SK-N-SH treated with all-trans-retinoic acid at 6 μM for 48 hours (cell line): ENCODE measurements at regions not wholly inside any gene's neighbourhood (a gene's known extent, or its start where the extent isn't known, plus 50 kb on each side); places are given as distances from the start of the nearest gene placed in this dataset.

Source experiments
- ATAC-seq: fragments of 200-7000 bp; cut with Tn5 transposase; 3 replicates; pipeline ENCODE4 v1.9.1; 2020; ENCODE audit warnings: mild to moderate bottlenecking, moderate library complexity
- ARNTL ChIP-seq: fragments of 450-650 bp; formaldehyde crosslinking; IDR thresholded peaks from 2 replicates; pipeline ENCODE4 v1.5.0; 2020; ENCODE audit warnings: low read depth, mild to moderate bottlenecking, moderate library complexity, borderline replicate concordance
- BACH2 ChIP-seq: fragments of 250-450 bp; sonication (Bioruptor Pico); IDR thresholded peaks from 2 replicates; pipeline ENCODE4 v1.9.0; 2021; ENCODE audit warnings: mild to moderate bottlenecking, borderline replicate concordance
- ESRRG ChIP-seq: fragments of 250-450 bp; sonication (Bioruptor Pico); IDR thresholded peaks from 2 replicates; pipeline ENCODE4 v1.6.1; 2021; ENCODE audit warnings: mild to moderate bottlenecking
- GLIS3 ChIP-seq: fragments of 250-450 bp; sonication (Bioruptor Pico); IDR thresholded peaks from 2 replicates; pipeline ENCODE4 v1.5.0; 2020; ENCODE audit warnings: mild to moderate bottlenecking, moderate library complexity
- ISL1 ChIP-seq: fragments of 250-450 bp; sonication (Bioruptor Pico); IDR thresholded peaks from 2 replicates; pipeline ENCODE4 v2.1.2; 2022; ENCODE audit warnings: mild to moderate bottlenecking, moderate library complexity
- OSR1 ChIP-seq: fragments of 250-450 bp; sonication (Bioruptor Pico); IDR thresholded peaks from 2 replicates; pipeline ENCODE4 v1.8.0; 2022; ENCODE audit warnings: moderate library complexity, mild to moderate bottlenecking, inconsistent platforms
- PPARA ChIP-seq: fragments of 250-450 bp; sonication (Bioruptor Pico); IDR thresholded peaks from 2 replicates; pipeline ENCODE4 v1.5.0; 2020; ENCODE audit warnings: mild to moderate bottlenecking, borderline replicate concordance
- RARB ChIP-seq: fragments of 250-450 bp; sonication (Bioruptor Pico); IDR thresholded peaks from 2 replicates; pipeline ENCODE4 v1.8.0; 2021; ENCODE audit warnings: mild to moderate bottlenecking, moderate library complexity
- SNAI2 ChIP-seq: fragments of 250-450 bp; sonication (Bioruptor Pico); IDR thresholded peaks from 2 replicates; pipeline ENCODE4 v1.5.0; 2020; ENCODE audit warnings: mild to moderate bottlenecking, moderate library complexity
- TCF4 ChIP-seq: fragments of 250-450 bp; sonication (Bioruptor Pico); IDR thresholded peaks from 2 replicates; pipeline ENCODE4 v1.8.0; 2021; ENCODE audit warnings: mild to moderate bottlenecking, moderate library complexity, borderline replicate concordance
- TOX ChIP-seq: fragments of 250-450 bp; sonication (Bioruptor Pico); IDR thresholded peaks from 2 replicates; pipeline ENCODE4 v1.8.0; 2021; ENCODE audit warnings: mild to moderate bottlenecking, moderate library complexity, borderline replicate concordance
- ZC3H10 ChIP-seq: fragments of 250-450 bp; sonication (Bioruptor Pico); IDR thresholded peaks from 2 replicates; pipeline ENCODE4 v1.5.1; 2021; ENCODE audit warnings: mild to moderate bottlenecking, moderate library complexity
- ZFP3 ChIP-seq: fragments of 250-450 bp; sonication (Bioruptor Pico); IDR thresholded peaks from 2 replicates; pipeline ENCODE4 v1.5.0; 2020; ENCODE audit warnings: mild to moderate bottlenecking, moderate library complexity
- ZFP30 ChIP-seq: fragments of 450-650 bp; formaldehyde crosslinking; IDR thresholded peaks from 2 replicates; pipeline ENCODE4 v1.5.0; 2022; ENCODE audit warnings: mild to moderate bottlenecking, moderate library complexity
- ZNF565 ChIP-seq: fragments of 450-650 bp; formaldehyde crosslinking; conservative IDR thresholded peaks from 2 replicates; pipeline ENCODE4 v1.5.0; 2020; ENCODE audit warnings: low read depth, mild to moderate bottlenecking, moderate library complexity
- ZNF70 ChIP-seq: fragments of 450-650 bp; formaldehyde crosslinking; IDR thresholded peaks from 2 replicates; pipeline ENCODE4 v1.5.0; 2020; ENCODE audit warnings: mild to moderate bottlenecking, moderate library complexity
- ZNF8 ChIP-seq: fragments of 450-650 bp; formaldehyde crosslinking; IDR thresholded peaks from 2 replicates; pipeline ENCODE4 v1.5.0; 2020; ENCODE audit warnings: mild to moderate bottlenecking, moderate library complexity
- TF ChIP-seq, protein P1 (sequence below): fragments of 250-450 bp; sonication (Bioruptor Pico); IDR thresholded peaks from 2 replicates; pipeline ENCODE4 v1.8.0; 2021; ENCODE audit warnings: low read depth, mild to moderate bottlenecking, moderate library complexity, borderline replicate concordance
- TF ChIP-seq, protein P2 (sequence below): fragments of 250-450 bp; sonication (Bioruptor Pico); IDR thresholded peaks from 2 replicates; pipeline ENCODE4 v1.5.1; 2020; ENCODE audit warnings: low read depth, mild to moderate bottlenecking, moderate library complexity
- TF ChIP-seq, protein P3 (sequence below): fragments of 250-450 bp; sonication (Bioruptor Pico); IDR thresholded peaks from 2 replicates; pipeline ENCODE4 v1.5.0; 2020; ENCODE audit warnings: mild to moderate bottlenecking, moderate library complexity

DNA sequence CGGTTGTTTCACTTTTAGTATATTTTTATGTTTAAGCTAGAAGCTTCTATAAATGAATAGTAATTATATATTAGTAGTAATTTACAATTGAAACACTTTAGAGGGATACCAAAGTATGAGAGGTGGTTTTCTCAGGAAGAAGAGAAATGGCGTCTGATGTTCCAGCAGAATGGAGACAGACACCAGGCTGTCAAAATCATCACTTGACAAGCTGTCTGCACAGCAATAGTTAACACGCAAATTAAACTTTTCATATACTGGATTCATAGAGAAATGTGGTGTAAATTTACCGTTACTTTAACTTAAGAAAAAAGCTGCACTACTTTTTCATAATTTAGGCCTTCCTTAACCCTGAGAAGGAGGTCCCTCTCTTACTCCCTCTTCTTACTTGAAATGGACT, 82.6 kb downstream of the FAM217A start:
- TF ChIP-seq ZNF70: no peak
- TF ChIP-seq RARB (CRISPR knock-in tag): no peak
- no peak for TF ChIP-seq TCF4
- no peak for TF ChIP-seq ARNTL (CRISPR knock-in tag)
- TF ChIP-seq ZNF8 (CRISPR knock-in tag): no peak
- no peak for TF ChIP-seq ESRRG (CRISPR knock-in tag)
- no peak for TF ChIP-seq ISL1
- TF ChIP-seq, protein P1, sequence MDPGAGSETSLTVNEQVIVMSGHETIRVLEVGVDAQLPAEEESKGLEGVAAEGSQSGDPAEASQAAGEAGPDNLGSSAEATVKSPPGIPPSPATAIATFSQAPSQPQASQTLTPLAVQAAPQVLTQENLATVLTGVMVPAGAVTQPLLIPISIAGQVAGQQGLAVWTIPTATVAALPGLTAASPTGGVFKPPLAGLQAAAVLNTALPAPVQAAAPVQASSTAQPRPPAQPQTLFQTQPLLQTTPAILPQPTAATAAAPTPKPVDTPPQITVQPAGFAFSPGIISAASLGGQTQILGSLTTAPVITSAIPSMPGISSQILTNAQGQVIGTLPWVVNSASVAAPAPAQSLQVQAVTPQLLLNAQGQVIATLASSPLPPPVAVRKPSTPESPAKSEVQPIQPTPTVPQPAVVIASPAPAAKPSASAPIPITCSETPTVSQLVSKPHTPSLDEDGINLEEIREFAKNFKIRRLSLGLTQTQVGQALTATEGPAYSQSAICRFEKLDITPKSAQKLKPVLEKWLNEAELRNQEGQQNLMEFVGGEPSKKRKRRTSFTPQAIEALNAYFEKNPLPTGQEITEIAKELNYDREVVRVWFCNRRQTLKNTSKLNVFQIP: no peak
- TF ChIP-seq, all 23 proteins: peak for 0
- no peak for ATAC-seq

DNA sequence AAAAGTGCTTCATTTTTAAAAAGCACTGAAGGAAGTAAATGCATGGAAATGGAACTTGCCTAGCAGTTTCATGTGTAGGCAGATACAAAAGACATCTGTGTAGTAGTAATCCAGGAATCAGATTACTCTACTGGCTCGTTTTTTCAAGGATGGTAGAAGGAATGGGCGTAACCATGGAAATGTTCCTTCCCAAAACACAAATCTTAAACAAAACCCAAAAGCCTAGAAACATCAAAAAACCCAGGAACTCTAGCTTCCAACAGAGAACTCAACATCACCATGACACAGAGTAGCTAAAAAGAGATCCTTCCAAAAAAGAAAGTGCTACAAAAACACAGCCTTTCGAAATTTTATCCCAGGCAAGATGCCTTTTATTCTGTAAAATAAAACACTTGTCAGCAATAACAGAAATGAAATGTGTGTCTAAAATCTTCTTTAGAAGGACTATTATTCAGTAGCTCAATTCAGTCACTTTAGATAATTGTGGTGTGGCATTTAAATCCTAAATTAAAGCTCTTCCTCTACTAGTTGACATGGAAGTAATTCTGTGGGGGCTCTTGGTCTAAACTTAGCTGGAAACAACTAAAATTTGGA, 81.7 kb downstream of the FAM217A start:
- peak; percentile 87 for ATAC-seq

DNA sequence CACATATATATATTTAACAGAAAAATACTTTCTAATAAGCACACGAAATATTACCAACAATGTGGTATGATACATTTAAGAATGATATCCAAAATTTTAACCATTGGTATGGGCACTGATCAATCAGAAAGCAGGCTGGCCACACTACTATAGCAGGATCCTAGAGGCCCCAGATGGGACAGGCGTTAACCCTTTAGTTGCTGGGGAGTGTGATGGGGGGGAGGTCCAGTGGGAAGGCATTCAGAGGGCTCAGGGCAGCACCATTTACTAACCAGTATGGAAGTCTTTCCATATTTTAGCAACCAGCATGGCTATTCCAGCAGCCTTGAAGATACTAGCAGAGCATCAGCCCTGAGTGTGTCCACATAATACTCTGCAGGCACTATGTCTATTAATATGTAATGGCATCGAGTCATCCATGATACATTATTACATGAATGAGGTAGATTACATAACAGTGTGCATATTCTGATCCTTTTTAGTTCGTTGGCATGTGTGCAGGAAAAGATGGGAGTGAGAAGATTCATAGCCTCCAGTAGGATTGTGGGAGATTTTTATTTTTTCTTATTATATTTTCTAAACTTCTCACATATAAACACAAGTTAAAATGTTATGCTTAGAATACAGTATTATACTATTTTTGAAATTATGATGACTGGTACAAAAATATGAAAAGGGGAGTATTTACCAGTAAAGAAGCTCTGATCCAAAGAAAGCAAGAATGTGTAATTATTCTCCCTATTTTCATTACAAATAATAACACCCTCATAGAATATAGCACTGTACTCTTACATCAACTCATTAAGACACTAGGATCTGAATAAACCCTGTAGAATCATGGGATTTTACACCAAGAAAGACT, 78.9 kb downstream of the FAM217A start:
- TF ChIP-seq ESRRG (CRISPR knock-in tag): no peak

More for the DNA sequence above, 81.7 kb downstream of the FAM217A start:
- TF ChIP-seq TCF4: no peak
- TF ChIP-seq ZFP30 (CRISPR knock-in tag): no peak
- TF ChIP-seq ARNTL (CRISPR knock-in tag): no peak
- TF ChIP-seq ZC3H10 (CRISPR knock-in tag): no peak
- no peak for TF ChIP-seq OSR1 (CRISPR knock-in tag)
- no peak for TF ChIP-seq RARB (CRISPR knock-in tag)
- TF ChIP-seq ZNF565: no peak
- TF ChIP-seq ISL1: no peak
- TF ChIP-seq GLIS3 (CRISPR knock-in tag): no peak
- TF ChIP-seq, protein P2, sequence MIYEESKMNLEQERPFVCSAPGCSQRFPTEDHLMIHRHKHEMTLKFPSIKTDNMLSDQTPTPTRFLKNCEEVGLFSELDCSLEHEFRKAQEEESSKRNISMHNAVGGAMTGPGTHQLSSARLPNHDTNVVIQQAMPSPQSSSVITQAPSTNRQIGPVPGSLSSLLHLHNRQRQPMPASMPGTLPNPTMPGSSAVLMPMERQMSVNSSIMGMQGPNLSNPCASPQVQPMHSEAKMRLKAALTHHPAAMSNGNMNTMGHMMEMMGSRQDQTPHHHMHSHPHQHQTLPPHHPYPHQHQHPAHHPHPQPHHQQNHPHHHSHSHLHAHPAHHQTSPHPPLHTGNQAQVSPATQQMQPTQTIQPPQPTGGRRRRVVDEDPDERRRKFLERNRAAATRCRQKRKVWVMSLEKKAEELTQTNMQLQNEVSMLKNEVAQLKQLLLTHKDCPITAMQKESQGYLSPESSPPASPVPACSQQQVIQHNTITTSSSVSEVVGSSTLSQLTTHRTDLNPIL (CRISPR knock-in tag): no peak
- TF ChIP-seq PPARA (CRISPR knock-in tag): no peak
- TF ChIP-seq ZFP3 (CRISPR knock-in tag): no peak
- TF ChIP-seq ZNF8 (CRISPR knock-in tag): no peak
- no peak for TF ChIP-seq SNAI2 (CRISPR knock-in tag)
- TF ChIP-seq ZNF70: no peak
- no peak for TF ChIP-seq TOX
- TF ChIP-seq, protein P3, sequence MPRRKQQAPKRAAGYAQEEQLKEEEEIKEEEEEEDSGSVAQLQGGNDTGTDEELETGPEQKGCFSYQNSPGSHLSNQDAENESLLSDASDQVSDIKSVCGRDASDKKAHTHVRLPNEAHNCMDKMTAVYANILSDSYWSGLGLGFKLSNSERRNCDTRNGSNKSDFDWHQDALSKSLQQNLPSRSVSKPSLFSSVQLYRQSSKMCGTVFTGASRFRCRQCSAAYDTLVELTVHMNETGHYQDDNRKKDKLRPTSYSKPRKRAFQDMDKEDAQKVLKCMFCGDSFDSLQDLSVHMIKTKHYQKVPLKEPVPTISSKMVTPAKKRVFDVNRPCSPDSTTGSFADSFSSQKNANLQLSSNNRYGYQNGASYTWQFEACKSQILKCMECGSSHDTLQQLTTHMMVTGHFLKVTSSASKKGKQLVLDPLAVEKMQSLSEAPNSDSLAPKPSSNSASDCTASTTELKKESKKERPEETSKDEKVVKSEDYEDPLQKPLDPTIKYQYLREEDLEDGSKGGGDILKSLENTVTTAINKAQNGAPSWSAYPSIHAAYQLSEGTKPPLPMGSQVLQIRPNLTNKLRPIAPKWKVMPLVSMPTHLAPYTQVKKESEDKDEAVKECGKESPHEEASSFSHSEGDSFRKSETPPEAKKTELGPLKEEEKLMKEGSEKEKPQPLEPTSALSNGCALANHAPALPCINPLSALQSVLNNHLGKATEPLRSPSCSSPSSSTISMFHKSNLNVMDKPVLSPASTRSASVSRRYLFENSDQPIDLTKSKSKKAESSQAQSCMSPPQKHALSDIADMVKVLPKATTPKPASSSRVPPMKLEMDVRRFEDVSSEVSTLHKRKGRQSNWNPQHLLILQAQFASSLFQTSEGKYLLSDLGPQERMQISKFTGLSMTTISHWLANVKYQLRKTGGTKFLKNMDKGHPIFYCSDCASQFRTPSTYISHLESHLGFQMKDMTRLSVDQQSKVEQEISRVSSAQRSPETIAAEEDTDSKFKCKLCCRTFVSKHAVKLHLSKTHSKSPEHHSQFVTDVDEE (CRISPR knock-in tag): no peak
- TF ChIP-seq, protein P1: no peak
- TF ChIP-seq BACH2 (CRISPR knock-in tag): no peak

DNA sequence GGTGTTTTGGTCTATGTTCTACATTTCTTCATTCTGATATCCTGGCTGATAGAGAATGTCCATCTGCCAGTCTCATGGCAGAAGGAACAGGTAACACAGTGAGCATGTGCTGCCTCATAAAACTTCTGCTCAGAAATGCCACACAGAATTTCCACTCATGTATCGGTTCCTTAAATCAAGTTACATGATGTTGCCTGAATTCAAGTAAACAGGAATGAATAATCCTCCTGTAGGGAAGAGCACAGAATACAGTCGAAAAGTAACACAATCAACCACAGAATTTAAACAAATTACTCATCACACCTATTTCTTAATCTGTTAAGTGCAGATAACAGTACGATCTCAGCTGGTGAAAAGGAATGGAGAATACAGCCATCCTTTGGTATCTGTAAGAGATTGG, 74.7 kb downstream of the FAM217A start:
- ATAC-seq: no peak
- TF ChIP-seq ZFP30 (CRISPR knock-in tag): no peak
- no peak for TF ChIP-seq ZFP3 (CRISPR knock-in tag)
- no peak for TF ChIP-seq TOX
- no peak for TF ChIP-seq ARNTL (CRISPR knock-in tag)
- no peak for TF ChIP-seq ESRRG (CRISPR knock-in tag)
- TF ChIP-seq, protein P2 (CRISPR knock-in tag): no peak
- no peak for TF ChIP-seq ZNF565

More for the DNA sequence above, 78.9 kb downstream of the FAM217A start:
- ATAC-seq: no peak
